Thymus (tissue), 11 donors: ENCODE measurements at regions not wholly inside any gene's neighbourhood (a gene's known extent, or its start where the extent isn't known, plus 50 kb on each side); places are given as distances from the start of the nearest gene placed in this dataset.
"Not testable (repeated sequence)": the region's sequence is repeated elsewhere in the genome, so short reads cannot be mapped to it uniquely, and the experiment has no call there.

Experiments used
- DNase-seq, 9 donors: peaks; one replicate each; pipeline ENCODE4 v3.0.0-alpha.2; 2013; ENCODE audit warnings: low spot score in 9 of 9, low read depth in 6 of 9, missing footprints in 1 of 9
- H3K27ac ChIP-seq, 2 donors: one replicate each; pipeline ENCODE4 v1.5.1; 2013; ENCODE audit warnings: control low read depth in 1 of 2, low read depth in 1 of 2, low read length in 1 of 2, mild to moderate bottlenecking in 1 of 2, moderate library complexity in 1 of 2
- H3K27me3 ChIP-seq, 2 donors: one replicate each; pipeline ENCODE4 v1.5.1; 2013; ENCODE audit warnings: low read length in 1 of 2; ENCODE audit not compliant: control insufficient read depth in 2 of 2, insufficient read depth in 1 of 2
- H3K36me3 ChIP-seq, 2 donors: one replicate each; pipeline ENCODE4 v1.5.1; 2013; ENCODE audit warnings: low read length in 1 of 2, mild to moderate bottlenecking in 1 of 2, moderate library complexity in 1 of 2; ENCODE audit not compliant: control insufficient read depth in 2 of 2, insufficient read depth in 2 of 2
- H3K4me1 ChIP-seq, 2 donors: one replicate each; pipeline ENCODE4 v1.5.1; 2013; ENCODE audit warnings: low read length in 2 of 2; ENCODE audit not compliant: control insufficient read depth in 2 of 2, insufficient read depth in 2 of 2
- H3K4me3 ChIP-seq, 2 donors: one replicate each; pipeline ENCODE4 v1.5.1; 2013; ENCODE audit warnings: low read length in 2 of 2, control low read depth in 1 of 2, mild to moderate bottlenecking in 1 of 2
- H3K9me3 ChIP-seq, 2 donors: one replicate each; pipeline ENCODE4 v1.5.1; 2013; ENCODE audit warnings: low read length in 1 of 2, mild to moderate bottlenecking in 1 of 2; ENCODE audit not compliant: control insufficient read depth in 2 of 2, insufficient read depth in 1 of 2
- WGBS: extraction: QIAGEN DNeasy Blood & Tissue Kit; methylation state at CpG from one replicate; pipeline ENCODE4 v1.1.7; 2013; 5-methylcytosine and 5-hydroxymethylcytosine counted together
- donor health status: healthy.

- H3K4me3 ChIP-seq, H3K27ac ChIP-seq, H3K27me3 ChIP-seq, DNase-seq, H3K36me3 ChIP-seq, H3K9me3 ChIP-seq, H3K4me1 ChIP-seq: not testable (repeated sequence)
- no CpG with 5 or more reads among the region's 2 CpGs for WGBS
These were observed 53.0 kb upstream of the C1QTNF3 start for GRCh38 chr5:34096033-34096432.

DNA sequence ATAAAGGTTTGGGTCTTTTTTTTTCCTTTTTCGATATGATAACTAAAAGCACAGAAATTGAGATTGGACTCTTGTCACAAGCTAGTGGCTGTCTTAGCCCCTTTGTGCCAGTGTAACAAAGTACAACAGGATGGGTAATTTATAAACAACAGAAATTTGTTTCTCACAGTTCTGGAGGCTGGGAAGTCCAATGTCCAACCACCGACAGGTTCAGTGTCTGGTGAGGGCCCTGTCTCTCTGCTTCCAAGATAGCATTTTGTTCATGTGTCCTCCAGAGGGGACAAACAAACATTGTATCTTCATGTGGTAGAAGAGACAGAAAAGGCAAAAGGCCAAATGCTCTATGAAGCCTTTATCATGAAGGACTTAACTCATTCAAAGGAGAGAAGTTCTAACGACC lies 56.9 kb upstream of the C1QTNF3 start:
- DNase-seq, H3K36me3 ChIP-seq, H3K9me3 ChIP-seq, H3K27ac ChIP-seq, H3K4me3 ChIP-seq, H3K27me3 ChIP-seq, H3K4me1 ChIP-seq: not testable (repeated sequence)
- 100% methylated on average over 3 of the region's 3 CpGs for WGBS

- H3K9me3 ChIP-seq, H3K36me3 ChIP-seq, H3K27me3 ChIP-seq, DNase-seq, H3K4me3 ChIP-seq, H3K27ac ChIP-seq, H3K4me1 ChIP-seq: not testable (repeated sequence)
These were observed 58.6 kb upstream of the C1QTNF3 start for GRCh38 chr5:34101567-34101966.

DNA sequence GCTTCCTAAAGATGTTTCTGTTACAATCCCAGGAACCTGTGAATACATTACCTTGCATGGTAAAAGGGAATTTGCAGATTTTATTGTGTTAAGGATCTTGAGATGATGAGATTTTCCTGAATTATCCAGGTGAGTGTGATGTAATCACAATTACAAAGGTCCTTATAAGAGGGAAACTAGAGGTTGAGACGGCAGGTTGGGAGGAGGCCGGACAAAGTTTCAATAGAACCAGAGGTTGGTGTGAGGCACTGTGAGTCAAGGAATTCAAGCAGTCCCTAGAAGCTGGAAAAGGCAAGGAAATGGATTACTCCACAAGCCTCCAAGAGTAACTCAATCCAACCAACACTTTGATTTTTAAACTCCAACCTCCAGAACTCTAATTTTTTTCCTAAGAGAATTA lies 65.9 kb upstream of the C1QTNF3 start:
- not testable (repeated sequence) for H3K27ac ChIP-seq, H3K4me3 ChIP-seq, H3K27me3 ChIP-seq, H3K9me3 ChIP-seq, H3K36me3 ChIP-seq, DNase-seq, H3K4me1 ChIP-seq
- WGBS = 100% methylated on average over 1 of the region's 2 CpGs

- H3K9me3 ChIP-seq, H3K36me3 ChIP-seq, H3K27ac ChIP-seq, H3K4me1 ChIP-seq, H3K4me3 ChIP-seq, DNase-seq, H3K27me3 ChIP-seq: not testable (repeated sequence)
- 98% methylated on average over 3 of the region's 3 CpGs for WGBS
These were observed 81.3 kb upstream of the C1QTNF3 start for GRCh38 chr5:34124280-34124679.

- WGBS = 98% methylated on average over 3 of the region's 3 CpGs
- not testable (repeated sequence) for DNase-seq, H3K4me1 ChIP-seq, H3K9me3 ChIP-seq, H3K27me3 ChIP-seq, H3K27ac ChIP-seq, H3K36me3 ChIP-seq, H3K4me3 ChIP-seq
These were observed 82.3 kb upstream of the C1QTNF3 start for GRCh38 chr5:34125354-34125753.

DNA sequence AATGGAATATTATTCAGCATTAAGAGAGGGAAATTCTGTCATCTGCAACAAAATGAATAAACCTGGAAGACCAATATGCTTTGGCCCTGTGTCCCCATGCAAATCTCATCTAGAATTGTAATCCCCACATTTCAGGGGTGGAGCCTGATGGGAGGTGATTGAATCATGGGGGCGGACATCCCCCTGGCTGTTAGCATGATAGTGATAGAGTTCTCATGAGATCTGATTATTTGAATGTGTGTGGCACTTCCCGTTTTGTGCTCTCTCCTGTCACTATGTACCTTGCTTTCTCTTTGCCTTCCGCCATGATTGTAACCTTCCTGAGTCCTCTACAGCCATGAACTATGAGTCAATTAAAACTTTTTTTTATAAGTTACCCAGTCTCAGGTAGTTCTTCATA lies 83.7 kb upstream of the C1QTNF3 start:
- WGBS = 98% methylated on average over 3 of the region's 3 CpGs

DNA sequence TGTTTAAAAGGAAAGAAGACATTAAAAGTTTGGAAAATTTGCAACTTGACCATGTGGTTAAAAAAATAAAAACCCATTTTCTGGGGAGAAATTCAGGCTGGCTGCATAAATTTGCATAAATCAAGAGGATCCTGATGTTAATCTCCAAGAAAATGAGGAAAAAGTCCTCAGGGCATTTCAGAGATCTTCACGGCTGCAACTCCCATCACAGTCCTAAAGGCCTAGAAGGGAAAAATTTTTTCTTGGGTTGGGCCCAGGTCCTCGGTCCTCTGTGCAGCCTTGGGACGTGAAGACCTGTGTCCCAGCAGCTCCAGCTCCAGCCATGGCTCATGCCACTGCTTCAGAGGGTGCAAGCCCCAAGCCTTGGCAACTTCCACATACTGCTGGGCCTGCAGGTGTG lies 84.8 kb upstream of the C1QTNF3 start:
- not testable (repeated sequence) for H3K4me1 ChIP-seq, DNase-seq, H3K27me3 ChIP-seq, H3K36me3 ChIP-seq, H3K27ac ChIP-seq, H3K9me3 ChIP-seq, H3K4me3 ChIP-seq
- WGBS = 99% methylated on average over 3 of the region's 3 CpGs

More for the DNA sequence above, 83.7 kb upstream of the C1QTNF3 start:
- not testable (repeated sequence) for H3K27ac ChIP-seq, H3K36me3 ChIP-seq, DNase-seq, H3K27me3 ChIP-seq, H3K4me3 ChIP-seq, H3K4me1 ChIP-seq, H3K9me3 ChIP-seq

DNA sequence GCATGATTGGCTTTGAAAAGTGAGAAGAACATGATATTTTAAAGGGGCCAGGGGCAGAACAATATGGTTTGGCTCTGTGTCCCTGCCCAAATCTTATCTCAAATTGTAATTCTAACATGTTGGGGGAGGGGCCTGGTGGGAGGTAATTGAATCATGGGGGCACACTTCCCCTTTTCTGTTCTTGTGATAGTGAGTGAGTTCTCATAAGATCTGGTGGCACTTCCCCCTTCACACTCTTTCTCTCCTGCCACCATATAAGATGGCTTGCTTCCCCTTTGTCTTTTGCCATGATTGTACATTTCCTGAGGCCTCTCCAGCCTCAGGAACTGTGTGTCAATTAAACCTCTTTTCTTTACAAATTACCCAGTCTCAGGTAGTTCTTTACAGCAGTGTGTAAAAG lies 85.9 kb upstream of the C1QTNF3 start:
- H3K9me3 ChIP-seq, DNase-seq, H3K27me3 ChIP-seq, H3K36me3 ChIP-seq, H3K4me1 ChIP-seq, H3K27ac ChIP-seq, H3K4me3 ChIP-seq: not testable (repeated sequence)

GRCh38 chr5:34154988-34155387 lies 112.0 kb upstream of the C1QTNF3 start:
- H3K9me3 ChIP-seq, H3K27ac ChIP-seq, H3K4me3 ChIP-seq, DNase-seq, H3K36me3 ChIP-seq, H3K27me3 ChIP-seq, H3K4me1 ChIP-seq: not testable (repeated sequence)
- 94% methylated on average over 4 of the region's 4 CpGs for WGBS
